ENCODE measurements at regions not wholly inside any gene's neighbourhood (a gene's known extent, or its start where the extent isn't known, plus 50 kb on each side); places are given as distances from the start of the nearest gene placed in this dataset.

DNA sequence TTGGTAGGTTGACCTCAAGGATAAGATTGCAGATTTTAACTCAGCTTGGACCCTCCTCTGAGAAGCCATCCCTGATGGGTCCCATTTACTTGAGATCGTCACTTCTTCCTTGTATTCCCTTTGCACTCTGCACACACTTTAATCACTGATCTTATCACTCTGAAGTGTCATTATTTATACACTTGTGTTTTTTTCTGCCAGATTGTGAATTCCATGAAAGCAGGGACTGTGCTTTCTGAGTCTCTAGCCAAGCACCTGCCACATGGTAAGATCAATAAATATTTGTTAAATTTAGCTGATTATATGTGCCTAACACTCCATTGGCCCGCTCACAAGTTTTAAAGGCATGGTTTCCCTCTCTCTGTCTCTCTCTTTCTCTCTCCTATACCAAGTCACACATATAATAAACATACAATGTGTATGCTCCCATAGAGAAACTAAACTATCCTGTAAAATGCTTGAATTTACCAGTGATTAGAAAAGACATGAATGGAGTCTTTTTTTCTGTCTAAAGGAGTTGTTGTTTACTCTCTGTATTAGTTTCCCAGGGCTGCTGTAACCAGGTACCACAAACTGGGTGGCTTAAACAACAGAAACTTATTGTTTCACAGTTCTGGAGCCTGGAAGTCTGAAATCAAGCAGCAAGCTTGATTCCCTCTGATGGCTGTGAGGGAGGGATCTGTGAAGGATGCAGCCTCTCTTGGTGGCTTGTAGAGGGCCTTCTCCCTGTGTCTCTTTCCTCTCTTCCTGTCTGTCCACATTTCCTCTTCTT is 105.2 kb upstream of the GADD45A start:
- TF ChIP-seq CTCF (tag by site-specific recombination; IDR thresholded peaks at IDR 0.05) (no peak), ZNF658 (tag by site-specific recombination; IDR thresholded peaks at IDR 0.05) (no peak), ZFHX2 (tag by site-specific recombination; conservative IDR thresholded peaks at IDR 0.05) (no peak), ZNF571 (tag by site-specific recombination; IDR thresholded peaks at IDR 0.05) (no peak), OSR2 (tag by site-specific recombination; IDR thresholded peaks at IDR 0.05) (no peak), ZNF274 (IDR thresholded peaks at IDR 0.05; ENCODE audit: low read length) (no peak), ZNF274 (tag by site-specific recombination; IDR thresholded peaks at IDR 0.05; ENCODE audit: borderline replicate concordance) (no peak), ZNF280D (tag by site-specific recombination; IDR thresholded peaks at IDR 0.05) (no peak), ZNF76 (tag by site-specific recombination; IDR thresholded peaks at IDR 0.05; ENCODE audit: borderline replicate concordance, low read depth) (no peak)
- TF ChIP-seq, protein P1, sequence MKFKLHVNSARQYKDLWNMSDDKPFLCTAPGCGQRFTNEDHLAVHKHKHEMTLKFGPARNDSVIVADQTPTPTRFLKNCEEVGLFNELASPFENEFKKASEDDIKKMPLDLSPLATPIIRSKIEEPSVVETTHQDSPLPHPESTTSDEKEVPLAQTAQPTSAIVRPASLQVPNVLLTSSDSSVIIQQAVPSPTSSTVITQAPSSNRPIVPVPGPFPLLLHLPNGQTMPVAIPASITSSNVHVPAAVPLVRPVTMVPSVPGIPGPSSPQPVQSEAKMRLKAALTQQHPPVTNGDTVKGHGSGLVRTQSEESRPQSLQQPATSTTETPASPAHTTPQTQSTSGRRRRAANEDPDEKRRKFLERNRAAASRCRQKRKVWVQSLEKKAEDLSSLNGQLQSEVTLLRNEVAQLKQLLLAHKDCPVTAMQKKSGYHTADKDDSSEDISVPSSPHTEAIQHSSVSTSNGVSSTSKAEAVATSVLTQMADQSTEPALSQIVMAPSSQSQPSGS (tag by site-specific recombination; IDR thresholded peaks at IDR 0.05; ENCODE audit: low read depth) = no peak
- TF ChIP-seq, protein P2, sequence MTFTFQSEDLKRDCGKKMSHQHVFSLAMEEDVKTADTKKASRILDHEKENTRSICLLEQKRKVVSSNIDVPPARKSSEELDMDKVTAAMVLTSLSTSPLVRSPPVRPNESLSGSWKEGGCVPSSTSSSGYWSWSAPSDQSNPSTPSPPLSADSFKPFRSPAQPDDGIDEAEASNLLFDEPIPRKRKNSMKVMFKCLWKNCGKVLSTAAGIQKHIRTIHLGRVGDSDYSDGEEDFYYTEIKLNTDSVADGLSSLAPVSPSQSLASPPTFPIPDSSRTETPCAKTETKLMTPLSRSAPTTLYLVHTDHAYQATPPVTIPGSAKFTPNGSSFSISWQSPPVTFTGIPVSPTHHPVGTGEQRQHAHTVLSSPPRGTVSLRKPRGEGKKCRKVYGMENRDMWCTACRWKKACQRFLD (tag by site-specific recombination; IDR thresholded peaks at IDR 0.05) = no peak

Measured in HEK293 (cell line).